GM23248 (cell line): ENCODE measurements at regions not wholly inside any gene's neighbourhood (a gene's known extent, or its start where the extent isn't known, plus 50 kb on each side); places are given as distances from the start of the nearest gene placed in this dataset.

Source experiments
- EZH2 ChIP-seq: fragments of 200-600 bp; sonication (generic); IDR thresholded peaks from 2 replicates; pipeline ENCODE4 v1.6.1; 2018; ENCODE audit warnings: antibody characterized with exemption, mild to moderate bottlenecking; ENCODE audit not compliant: insufficient read depth, poor library complexity, severe bottlenecking
- EZH2phosphoT487 ChIP-seq: fragments of 200-600 bp; sonication (generic); IDR thresholded peaks from 2 replicates; pipeline ENCODE4 v1.6.1; 2018; ENCODE audit warnings: antibody characterized with exemption, moderate library complexity, mild to moderate bottlenecking, low read depth; ENCODE audit not compliant: insufficient read depth

GRCh38 chr4:14130551-14130950 lies 503.0 kb upstream of the BOD1L1 start:
- TF ChIP-seq EZH2 (no peak), EZH2phosphoT487 (no peak)
